Neural progenitor cell (in vitro differentiated cells): ENCODE measurements at regions not wholly inside any gene's neighbourhood (a gene's known extent, or its start where the extent isn't known, plus 50 kb on each side); places are given as distances from the start of the nearest gene placed in this dataset.

ENCODE experiments used
- DNase-seq: peaks from one replicate; pipeline ENCODE4 v3.0.0-alpha.2; 2016; ENCODE audit warnings: low spot score
- H2AFZ ChIP-seq: fragments of 200-600 bp; sonication (generic); replicated peaks from 2 replicates; pipeline ENCODE4 v1.6.1; 2016; ENCODE audit warnings: antibody characterized with exemption
- H3F3A ChIP-seq: fragments of 200-600 bp; sonication (generic); 2 replicates; pipeline ENCODE4 v1.6.1; 2016; ENCODE audit warnings: antibody characterized with exemption, low read depth
- H3K27ac ChIP-seq: fragments of 200-600 bp; sonication (generic); 2 replicates; pipeline ENCODE4 v1.5.1; 2016; ENCODE audit warnings: mild to moderate bottlenecking
- H3K27me3 ChIP-seq: fragments of 200-600 bp; sonication (generic); 2 replicates; pipeline ENCODE4 v1.6.1; 2016; ENCODE audit warnings: mild to moderate bottlenecking, moderate library complexity
- H3K36me3 ChIP-seq: fragments of 200-600 bp; sonication (generic); 2 replicates; pipeline ENCODE4 v1.5.1; 2016
- H3K4me1 ChIP-seq: fragments of 200-600 bp; sonication (generic); 2 replicates; pipeline ENCODE4 v1.6.1; 2016; ENCODE audit warnings: mixed run types
- H3K4me2 ChIP-seq: fragments of 200-600 bp; sonication (generic); 2 replicates; pipeline ENCODE4 v1.6.1; 2016
- H3K4me3 ChIP-seq: fragments of 200-600 bp; sonication (generic); 2 replicates; pipeline ENCODE4 v1.5.1; 2016
- H3K79me2 ChIP-seq: fragments of 200-600 bp; sonication (generic); 2 replicates; pipeline ENCODE4 v1.6.1; 2016; ENCODE audit warnings: low read depth
- H3K9ac ChIP-seq: fragments of 200-600 bp; sonication (generic); 2 replicates; pipeline ENCODE4 v1.6.1; 2016
- H3K9me3 ChIP-seq: fragments of 200-600 bp; sonication (generic); 2 replicates; pipeline ENCODE4 v1.5.1; 2016; ENCODE audit warnings: low read depth
- H4K20me1 ChIP-seq: fragments of 200-600 bp; sonication (generic); 2 replicates; pipeline ENCODE4 v1.6.1; 2016; ENCODE audit warnings: low read depth
- H3K27ac Mint-ChIP-seq: 3 replicates; pipeline ENCODE4 v1.8.0; 2021; ENCODE audit warnings: mixed read lengths
- H3K27me3 Mint-ChIP-seq: 2 replicates; pipeline ENCODE4 v1.8.0; 2022; ENCODE audit warnings: low read depth, mild to moderate bottlenecking, inconsistent platforms, moderate library complexity, mixed read lengths; ENCODE audit not compliant: insufficient read depth
- H3K36me3 Mint-ChIP-seq: 3 replicates; pipeline ENCODE4 v1.8.0; 2021; ENCODE audit warnings: mixed read lengths
- H3K4me1 Mint-ChIP-seq: 3 replicates; pipeline ENCODE4 v1.8.0; 2021; ENCODE audit warnings: mixed read lengths
- H3K4me3 Mint-ChIP-seq: 3 replicates; pipeline ENCODE4 v1.8.0; 2021; ENCODE audit warnings: mild to moderate bottlenecking, moderate library complexity, mixed read lengths
- H3K9me3 Mint-ChIP-seq: 3 replicates; pipeline ENCODE4 v1.8.0; 2020; ENCODE audit warnings: mixed read lengths
- CTCF ChIP-seq: fragments of 200-600 bp; sonication (generic); IDR thresholded peaks from 2 replicates; pipeline ENCODE4 v1.5.1; 2017; ENCODE audit warnings: antibody characterized with exemption, mild to moderate bottlenecking
- EZH2 ChIP-seq: fragments of 200-600 bp; sonication (generic); IDR thresholded peaks from 2 replicates; pipeline ENCODE4 v1.6.1; 2017; ENCODE audit warnings: antibody characterized with exemption, mild to moderate bottlenecking, moderate library complexity
- EZH2phosphoT487 ChIP-seq: fragments of 200-600 bp; sonication (generic); IDR thresholded peaks from 2 replicates; pipeline ENCODE4 v1.6.1; 2017; ENCODE audit warnings: antibody characterized with exemption

GRCh38 chr5:4949108-4949507, 191.0 kb upstream of the ADAMTS16 start:
- H4K20me1 ChIP-seq = no peaks in the 10 kb centered on the region
- H3K36me3 ChIP-seq = no peaks in the 10 kb centered on the region
- no peaks in the 10 kb centered on the region for H3K79me2 ChIP-seq
- peaks cover 3% of the 10 kb centered on the region for H3K27me3 Mint-ChIP-seq
- no peaks in the 10 kb centered on the region for H3K36me3 Mint-ChIP-seq
- H3K9me3 Mint-ChIP-seq = no peaks in the 10 kb centered on the region
- H3K4me2 ChIP-seq = no peak overlapping the region
- H3K27me3 ChIP-seq = no peaks in the 10 kb centered on the region
- no peak overlapping the region for H3K4me3 ChIP-seq
- no peak overlapping the region for H3K4me3 Mint-ChIP-seq
- no peak overlapping the region for H3K27ac ChIP-seq
- no peak for TF ChIP-seq CTCF
- no peak for TF ChIP-seq EZH2
- TF ChIP-seq EZH2phosphoT487 = no peak
- no peaks in the 10 kb centered on the region for H3K4me1 ChIP-seq
- no peak for DNase-seq
- H3K4me1 Mint-ChIP-seq = peaks cover 10% of the 10 kb centered on the region
- no peak overlapping the region for H3K27ac Mint-ChIP-seq
- no peaks in the 10 kb centered on the region for H3K9me3 ChIP-seq
- no peak overlapping the region for H3K9ac ChIP-seq
- no peak overlapping the region for H2AFZ ChIP-seq
- no peaks in the 10 kb centered on the region for H3F3A ChIP-seq

DNA sequence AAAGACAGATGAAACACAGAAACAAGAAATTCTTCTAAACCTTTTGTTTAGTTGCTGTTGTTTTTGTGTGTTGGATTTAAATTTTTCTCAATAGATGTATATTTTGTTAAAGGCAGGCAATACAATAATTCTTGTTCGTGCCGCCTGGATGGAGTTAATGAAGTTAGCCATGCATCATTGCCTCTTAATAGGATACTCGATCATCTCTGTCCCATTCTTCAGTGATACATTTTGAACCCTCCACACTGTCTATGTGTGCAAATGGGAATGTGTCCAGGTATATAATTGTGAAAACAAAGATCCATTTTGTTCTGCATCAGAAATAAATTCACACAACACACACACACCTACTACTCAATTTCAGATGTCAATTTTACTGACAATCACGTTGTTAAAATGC, 186.6 kb upstream of the ADAMTS16 start:
- H3K9me3 Mint-ChIP-seq = no peaks in the 10 kb centered on the region
- H3K27me3 Mint-ChIP-seq = peaks cover 6% of the 10 kb centered on the region
- no peaks in the 10 kb centered on the region for H3K36me3 Mint-ChIP-seq
- Histone ChIP-seq H3K4me1 (no peaks in the 10 kb centered on the region), H3K4me2 (no peak overlapping the region), H3K36me3 (no peaks in the 10 kb centered on the region), H3K27ac (no peak overlapping the region), H3K9ac (no peak overlapping the region), H3K4me3 (no peak overlapping the region), H3K27me3 (no peaks in the 10 kb centered on the region), H4K20me1 (no peaks in the 10 kb centered on the region), H3K79me2 (no peaks in the 10 kb centered on the region), H2AFZ (no peak overlapping the region), H3F3A (no peaks in the 10 kb centered on the region), H3K9me3 (no peaks in the 10 kb centered on the region)
- DNase-seq = no peak
- H3K27ac Mint-ChIP-seq = no peak overlapping the region
- H3K4me1 Mint-ChIP-seq = peaks cover 11% of the 10 kb centered on the region
- no peak overlapping the region for H3K4me3 Mint-ChIP-seq
- TF ChIP-seq CTCF (no peak), EZH2phosphoT487 (no peak), EZH2 (no peak)

- H3F3A ChIP-seq = no peaks in the 10 kb centered on the region
- no peaks in the 10 kb centered on the region for H3K79me2 ChIP-seq
- Mint-ChIP-seq H3K9me3 (no peaks in the 10 kb centered on the region), H3K27ac (no peak overlapping the region), H3K36me3 (no peaks in the 10 kb centered on the region), H3K27me3 (peaks cover 6% of the 10 kb centered on the region), H3K4me3 (no peak overlapping the region), H3K4me1 (peaks cover 12% of the 10 kb centered on the region)
- H4K20me1 ChIP-seq = no peaks in the 10 kb centered on the region
- TF ChIP-seq EZH2phosphoT487 (no peak), CTCF (no peak), EZH2 (no peak)
- no peaks in the 10 kb centered on the region for H3K9me3 ChIP-seq
- no peaks in the 10 kb centered on the region for H3K27me3 ChIP-seq
- H2AFZ ChIP-seq = no peak overlapping the region
- DNase-seq = no peak
- H3K9ac ChIP-seq = no peak overlapping the region
- H3K36me3 ChIP-seq = no peaks in the 10 kb centered on the region
- no peak overlapping the region for H3K27ac ChIP-seq
- H3K4me3 ChIP-seq = no peak overlapping the region
- no peaks in the 10 kb centered on the region for H3K4me1 ChIP-seq
- H3K4me2 ChIP-seq = no peak overlapping the region
Observed at GRCh38 chr5:4954048-4954447, 186.1 kb upstream of the ADAMTS16 start.

DNA sequence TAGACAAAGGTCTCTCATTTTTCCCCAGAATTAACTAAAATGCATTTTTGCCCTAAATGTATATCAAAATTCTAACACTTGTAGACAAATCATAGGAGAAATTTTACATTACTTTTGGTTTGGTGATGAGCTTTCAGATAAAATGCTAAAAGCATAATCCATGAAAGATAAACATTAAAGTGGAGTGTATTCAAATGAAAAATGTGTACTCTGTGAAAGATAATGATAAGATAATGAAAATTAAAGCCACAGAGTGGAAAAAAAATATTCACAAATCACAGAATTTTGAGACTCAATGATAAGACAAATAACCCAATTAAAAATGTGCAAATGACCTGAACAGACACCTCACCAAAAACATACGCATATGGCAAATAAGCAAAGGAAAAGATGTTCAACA, 176.9 kb upstream of the ADAMTS16 start:
- Histone ChIP-seq H3K4me2 (no peak overlapping the region), H3K4me3 (no peak overlapping the region), H3K27ac (no peak overlapping the region), H2AFZ (no peak overlapping the region), H3K27me3 (no peaks in the 10 kb centered on the region), H3K9me3 (no peaks in the 10 kb centered on the region), H3K9ac (no peak overlapping the region), H4K20me1 (no peaks in the 10 kb centered on the region), H3K4me1 (no peaks in the 10 kb centered on the region), H3F3A (no peaks in the 10 kb centered on the region), H3K36me3 (no peaks in the 10 kb centered on the region), H3K79me2 (no peaks in the 10 kb centered on the region)
- H3K27me3 Mint-ChIP-seq = peaks cover 5% of the 10 kb centered on the region
- no peak overlapping the region for H3K27ac Mint-ChIP-seq
- no peaks in the 10 kb centered on the region for H3K36me3 Mint-ChIP-seq
- no peaks in the 10 kb centered on the region for H3K9me3 Mint-ChIP-seq
- TF ChIP-seq EZH2 (no peak), EZH2phosphoT487 (no peak), CTCF (no peak)
- H3K4me3 Mint-ChIP-seq = no peak overlapping the region
- H3K4me1 Mint-ChIP-seq = peaks cover 4% of the 10 kb centered on the region
- DNase-seq = no peak
